ENCODE measurements at regions not wholly inside any gene's neighbourhood (a gene's known extent, or its start where the extent isn't known, plus 50 kb on each side); places are given as distances from the start of the nearest gene placed in this dataset.
"Not testable (repeated sequence)": the region's sequence is repeated elsewhere in the genome, so short reads cannot be mapped to it uniquely, and the experiment has no call there.

DNA sequence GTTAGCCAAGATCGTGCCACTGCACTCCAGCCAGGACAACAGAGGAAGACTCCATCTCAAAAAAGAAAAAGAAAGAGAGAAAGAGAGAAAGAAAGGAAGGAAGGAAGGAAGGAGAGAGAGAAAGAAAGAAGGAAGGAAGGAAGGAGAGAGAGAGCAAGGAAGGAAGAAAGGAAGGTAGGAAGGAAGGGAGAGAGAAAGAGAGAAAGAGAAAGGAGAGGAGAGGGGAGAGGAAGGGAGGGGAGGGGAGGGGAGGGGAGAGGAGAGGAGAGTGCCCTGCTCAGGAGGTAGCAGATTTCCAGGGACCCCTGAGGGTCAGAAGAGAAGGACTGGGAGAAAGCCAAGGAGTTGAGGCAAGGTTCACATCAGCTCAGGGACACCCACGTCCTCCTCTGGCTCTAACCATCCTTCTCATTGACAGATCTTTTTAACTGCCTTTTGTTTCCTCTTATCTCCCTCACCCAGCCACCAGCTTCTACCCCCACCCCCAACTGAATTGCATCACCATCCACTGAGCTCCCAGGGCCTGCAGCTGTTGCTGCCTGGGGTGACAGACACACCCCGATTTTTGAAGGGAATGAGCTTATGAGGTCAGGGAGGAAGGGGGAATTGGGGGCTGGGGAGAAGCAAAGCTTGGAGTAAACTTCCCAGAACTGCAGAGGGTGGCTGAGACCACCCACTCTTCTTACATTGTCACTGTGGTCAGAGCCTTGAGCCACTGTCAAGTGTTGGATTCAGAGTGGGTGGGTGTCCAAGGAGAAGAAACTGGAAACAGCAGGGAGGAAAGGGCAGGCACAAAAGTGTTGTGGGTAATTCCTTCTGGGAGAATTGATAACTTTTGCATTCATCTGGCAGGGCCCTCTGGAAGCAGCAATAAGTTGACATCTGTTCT, 91.6 kb downstream of the GLUL start:
- Histone ChIP-seq H3K9me3 (ENCODE audit: control insufficient read depth in 1 of 2, insufficient read depth in 1 of 2, low read length in 2 of 2) (no peaks in the 10 kb centered on the region), H3K36me3 (ENCODE audit: insufficient read depth, low read length) (no peaks in the 10 kb centered on the region), H3K4me3 (ENCODE audit: low read length) (no peak overlapping the region), H3K27ac (ENCODE audit: low read depth in 1 of 2, low read length in 2 of 2) (no peak overlapping the region), H3K27me3 (ENCODE audit: control insufficient read depth in 1 of 2, insufficient read depth in 2 of 2, low read length in 2 of 2) (no peaks in the 10 kb centered on the region), H3K4me1 (ENCODE audit: insufficient read depth, low read length) (peaks cover 4% of the 10 kb centered on the region)
- no peaks in the 10 kb centered on the region for H3K27me3 Mint-ChIP-seq
- intact Hi-C loops (cut with DNase I, micrococcal nuclease) = no loop called here
- ChIA-PET POLR2A (no interaction called here), CTCF (no interaction called here)
- H3K36me3 Mint-ChIP-seq (ENCODE audit: low read depth) = no peaks in the 10 kb centered on the region
- DNase-seq (peak in 3 of 14 experiments; percentile 7 to 45 (median 41)), ATAC-seq (ENCODE audit: poor library complexity) (no peak)
- H3K9me3 Mint-ChIP-seq = no peaks in the 10 kb centered on the region
- no peak for TF ChIP-seq CTCF (IDR thresholded peaks at IDR 0.05)
- H3K4me1 Mint-ChIP-seq (ENCODE audit: low read depth) = peaks cover 17% of the 10 kb centered on the region
- no peak overlapping the region for H3K4me3 Mint-ChIP-seq
- H3K27ac Mint-ChIP-seq = no peak overlapping the region

DNA sequence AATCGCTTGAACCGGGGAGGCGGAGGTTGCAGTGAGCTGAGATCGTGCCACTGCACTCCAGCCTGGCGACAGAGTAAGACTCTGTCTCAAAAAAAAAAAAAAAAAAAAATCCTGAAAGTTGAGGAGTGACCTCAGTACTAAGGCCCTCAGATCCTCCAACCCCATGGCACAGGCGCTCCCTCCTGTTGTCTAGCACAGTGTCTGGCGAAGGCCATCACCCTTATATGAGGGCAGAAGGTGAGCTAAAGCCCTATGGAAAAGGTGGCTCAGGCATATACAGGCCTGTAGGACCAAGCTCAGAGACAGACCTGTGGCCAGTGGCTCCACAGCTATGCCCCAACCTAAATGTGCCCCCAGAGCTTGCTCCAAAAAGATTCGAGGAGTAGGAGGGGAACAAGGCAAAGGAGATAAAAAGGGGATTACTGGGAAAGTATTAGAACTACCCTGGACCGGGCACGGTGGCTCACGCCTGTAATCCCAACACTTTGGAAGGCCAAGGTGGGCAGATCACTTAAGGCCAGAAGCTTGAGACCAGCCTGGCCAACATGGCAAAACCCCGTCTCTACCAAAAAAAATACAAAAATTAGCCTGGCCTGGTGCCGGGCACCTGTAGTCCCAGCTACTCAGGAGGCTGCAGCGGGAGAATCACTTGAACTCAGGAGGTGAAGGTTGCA, 92.4 kb downstream of the GLUL start:
- POLR2A ChIA-PET; CTCF ChIA-PET; H3K27ac Mint-ChIP-seq; H3K27me3 Mint-ChIP-seq; H3K27ac ChIP-seq (ENCODE audit: low read depth in 1 of 2, low read length in 2 of 2); H3K4me3 ChIP-seq (ENCODE audit: low read length); H3K36me3 ChIP-seq (ENCODE audit: insufficient read depth, low read length); H3K9me3 Mint-ChIP-seq; H3K4me1 ChIP-seq (ENCODE audit: insufficient read depth, low read length); H3K27me3 ChIP-seq (ENCODE audit: control insufficient read depth in 1 of 2, insufficient read depth in 2 of 2, low read length in 2 of 2); H3K36me3 Mint-ChIP-seq (ENCODE audit: low read depth); H3K4me3 Mint-ChIP-seq; H3K9me3 ChIP-seq (ENCODE audit: control insufficient read depth in 1 of 2, insufficient read depth in 1 of 2, low read length in 2 of 2); intact Hi-C loops (cut with DNase I, micrococcal nuclease); ATAC-seq (ENCODE audit: poor library complexity); DNase-seq: not testable (repeated sequence)
- H3K4me1 Mint-ChIP-seq (ENCODE audit: low read depth) = peaks cover 17% of the 10 kb centered on the region

DNA sequence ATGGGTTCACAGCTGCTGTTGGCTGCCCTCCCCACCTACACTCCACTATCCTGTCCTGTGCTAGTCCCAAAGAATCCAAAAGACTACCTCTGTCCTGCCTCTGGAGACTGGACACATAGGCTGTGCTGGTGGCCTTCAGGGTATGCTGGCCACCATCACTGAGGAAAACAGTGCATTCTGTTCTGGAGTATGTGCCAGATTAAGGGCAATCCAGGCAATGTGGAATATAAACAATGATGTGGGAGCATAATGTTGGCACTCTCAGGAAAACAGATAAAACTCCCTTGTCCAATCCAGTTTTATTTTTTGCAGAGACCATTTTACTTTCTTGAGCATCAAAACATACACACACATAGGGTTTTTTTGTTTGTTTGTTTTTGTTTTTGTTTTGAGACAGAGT, 94.3 kb downstream of the GLUL start:
- Histone ChIP-seq H3K4me3 (ENCODE audit: low read length) (no peak overlapping the region), H3K27ac (ENCODE audit: low read depth in 1 of 2, low read length in 2 of 2) (no peak overlapping the region), H3K9me3 (ENCODE audit: control insufficient read depth in 1 of 2, insufficient read depth in 1 of 2, low read length in 2 of 2) (no peaks in the 10 kb centered on the region), H3K27me3 (ENCODE audit: control insufficient read depth in 1 of 2, insufficient read depth in 2 of 2, low read length in 2 of 2) (no peaks in the 10 kb centered on the region), H3K4me1 (ENCODE audit: insufficient read depth, low read length) (peaks cover 4% of the 10 kb centered on the region), H3K36me3 (ENCODE audit: insufficient read depth, low read length) (no peaks in the 10 kb centered on the region)
- no peak for DNase-seq
- POLR2A ChIA-PET = interaction anchor here (0.6 kb wide), 1 partner anchor 1804 kb away, joined by 3 read pairs; no protein-coding TSS in a partner anchor
- intact Hi-C loops (cut with DNase I, micrococcal nuclease) = no loop called here
- peaks cover 17% of the 10 kb centered on the region for H3K4me1 Mint-ChIP-seq (ENCODE audit: low read depth)
- no peaks in the 10 kb centered on the region for H3K27me3 Mint-ChIP-seq
- no peak overlapping the region for H3K27ac Mint-ChIP-seq
- no peak overlapping the region for H3K4me3 Mint-ChIP-seq
- no peak for TF ChIP-seq CTCF (IDR thresholded peaks at IDR 0.05)
- H3K9me3 Mint-ChIP-seq = no peaks in the 10 kb centered on the region
- H3K36me3 Mint-ChIP-seq (ENCODE audit: low read depth) = no peaks in the 10 kb centered on the region
- ATAC-seq (ENCODE audit: poor library complexity) = no peak
- CTCF ChIA-PET = no interaction called here

Data from CD4-positive, alpha-beta T cell (primary cell).